Stomach (tissue), 8 donors: ENCODE measurements at regions not wholly inside any gene's neighbourhood (a gene's known extent, or its start where the extent isn't known, plus 50 kb on each side); places are given as distances from the start of the nearest gene placed in this dataset.

Experiments
- DNase-seq, 2 donors: peaks; one replicate each; pipeline versions ENCODE4 v3.0.0 to v3.0.0-alpha.2; 2013 to 2019
- H3K27ac ChIP-seq, 5 donors: fragments of 200-600 bp in 4 of 5; sonication (generic) in 4 of 5; one replicate each; pipeline ENCODE4 v1.5.1; 2013 to 2019; ENCODE audit warnings: mild to moderate bottlenecking in 1 of 5, moderate library complexity in 1 of 5
- H3K27me3 ChIP-seq, 3 donors: fragments of 200-600 bp; sonication (generic); one replicate each; pipeline ENCODE4 v1.5.1; 2017 to 2019; ENCODE audit warnings: mixed run types in 1 of 3
- H3K36me3 ChIP-seq, 4 donors: fragments of 200-600 bp; sonication (generic); 1 replicate in 3 of 4; 2 replicates in 1 of 4; pipeline ENCODE4 v1.5.1; 2016 to 2019
- H3K4me1 ChIP-seq, 4 donors: fragments of 200-600 bp; sonication (generic); one replicate each; pipeline ENCODE4 v1.5.1; 2016 to 2019
- H3K4me3 ChIP-seq, 4 donors: fragments of 200-600 bp; sonication (generic) in 3 of 4; one replicate each; pipeline ENCODE4 v1.5.1; 2016 to 2019; ENCODE audit warnings: mild to moderate bottlenecking in 1 of 4
- H3K9me3 ChIP-seq, 4 donors: fragments of 200-600 bp; sonication (generic); one replicate each; pipeline ENCODE4 v1.5.1; 2016 to 2019
- EP300 ChIP-seq: sonication (generic); formaldehyde crosslinking; IDR thresholded peaks from one replicate; pipeline ENCODE4 v1.6.1; 2017; ENCODE audit warnings: antibody characterized with exemption
- POLR2A ChIP-seq, 4 donors: fragments of 450-650 bp; IDR thresholded peaks; one replicate each; pipeline ENCODE4 v1.6.1; 2016; ENCODE audit warnings: antibody characterized with exemption in 4 of 4, control low read depth in 2 of 4, mild to moderate bottlenecking in 1 of 4, moderate library complexity in 1 of 4
- POLR2AphosphoS5 ChIP-seq, 3 donors: sonication (generic); formaldehyde crosslinking; IDR thresholded peaks; one replicate each; pipeline ENCODE4 v1.6.1; 2016; ENCODE audit warnings: antibody characterized with exemption in 3 of 3
- WGBS, 5 donors: extraction: QIAGEN DNeasy Blood & Tissue Kit in 3 of 5; methylation state at CpG; one replicate each; pipeline versions ENCODE4 v1.1.5 to v1.1.7; 2013 to 2018; 5-methylcytosine and 5-hydroxymethylcytosine counted together
- intact Hi-C: fragments of 100-400 bp; cut with DNase I; formaldehyde crosslinking; loops from one replicate; pipeline ENCODE4 v1.15.1; 2023; ENCODE audit warnings: low total_unique reads
- TF ChIP-seq, protein P1 (sequence below), 7 experiments: fragments of 450-650 bp in 4 of 7; fragments of 200-600 bp in 3 of 7; sonication (generic) in 3 of 7; IDR thresholded peaks; one replicate each; pipeline ENCODE4 v1.5.1; 2016 to 2019; ENCODE audit warnings: antibody characterized with exemption in 7 of 7, control low read depth in 2 of 7, mild to moderate bottlenecking in 1 of 7
- donor health status: healthy with polysubstance abuse.
- donor health status: Bipolar disorder and iron deficiency.
- donor health status: healthy.

- WGBS, 5 donors, result 53 to 60% (median 53%) methylated on average over 5 of the region's 5 CpGs
- DNase-seq, result no peak
- no peaks in the 10 kb centered on the region for H3K36me3 ChIP-seq
- intact Hi-C loops, result no loop called here
- no peak overlapping the region for H3K4me3 ChIP-seq
- TF ChIP-seq POLR2AphosphoS5 (IDR thresholded peaks at IDR 0.05), result no peak
- TF ChIP-seq EP300, result no peak
- TF ChIP-seq, protein P1, sequence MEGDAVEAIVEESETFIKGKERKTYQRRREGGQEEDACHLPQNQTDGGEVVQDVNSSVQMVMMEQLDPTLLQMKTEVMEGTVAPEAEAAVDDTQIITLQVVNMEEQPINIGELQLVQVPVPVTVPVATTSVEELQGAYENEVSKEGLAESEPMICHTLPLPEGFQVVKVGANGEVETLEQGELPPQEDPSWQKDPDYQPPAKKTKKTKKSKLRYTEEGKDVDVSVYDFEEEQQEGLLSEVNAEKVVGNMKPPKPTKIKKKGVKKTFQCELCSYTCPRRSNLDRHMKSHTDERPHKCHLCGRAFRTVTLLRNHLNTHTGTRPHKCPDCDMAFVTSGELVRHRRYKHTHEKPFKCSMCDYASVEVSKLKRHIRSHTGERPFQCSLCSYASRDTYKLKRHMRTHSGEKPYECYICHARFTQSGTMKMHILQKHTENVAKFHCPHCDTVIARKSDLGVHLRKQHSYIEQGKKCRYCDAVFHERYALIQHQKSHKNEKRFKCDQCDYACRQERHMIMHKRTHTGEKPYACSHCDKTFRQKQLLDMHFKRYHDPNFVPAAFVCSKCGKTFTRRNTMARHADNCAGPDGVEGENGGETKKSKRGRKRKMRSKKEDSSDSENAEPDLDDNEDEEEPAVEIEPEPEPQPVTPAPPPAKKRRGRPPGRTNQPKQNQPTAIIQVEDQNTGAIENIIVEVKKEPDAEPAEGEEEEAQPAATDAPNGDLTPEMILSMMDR (IDR thresholded peaks at IDR 0.05), result no peak
- no peak for TF ChIP-seq POLR2A (IDR thresholded peaks at IDR 0.05)
- H3K4me1 ChIP-seq, result peaks cover 6 to 34% (median 20%) of the 10 kb centered on the region in 4 donors
- peak overlapping the region in 2 of 5 donors; percentile 28 to 66 for H3K27ac ChIP-seq
- H3K27me3 ChIP-seq, result no peaks in the 10 kb centered on the region
- H3K9me3 ChIP-seq, result no peaks in the 10 kb centered on the region
Observed at GRCh38 chr3:150248116-150248887, 159.8 kb upstream of the TSC22D2 start.

GRCh38 chr3:150247441-150247840 lies 160.7 kb upstream of the TSC22D2 start:
- WGBS, 5 donors, result 91 to 93% (median 92%) methylated on average over 6 of the region's 6 CpGs
- no peak for DNase-seq
- intact Hi-C loops, result no loop called here
- H3K27me3 ChIP-seq, result no peaks in the 10 kb centered on the region
- no peaks in the 10 kb centered on the region for H3K36me3 ChIP-seq
- H3K4me1 ChIP-seq, result peaks cover 6 to 25% (median 14%) of the 10 kb centered on the region in 4 donors
- H3K9me3 ChIP-seq, result no peaks in the 10 kb centered on the region
- no peak overlapping the region for H3K27ac ChIP-seq
- H3K4me3 ChIP-seq, result no peak overlapping the region
- TF ChIP-seq POLR2AphosphoS5 (IDR thresholded peaks at IDR 0.05) (no peak), EP300 (no peak), POLR2A (IDR thresholded peaks at IDR 0.05) (no peak)
- TF ChIP-seq, protein P1 (IDR thresholded peaks at IDR 0.05), result no peak

DNA sequence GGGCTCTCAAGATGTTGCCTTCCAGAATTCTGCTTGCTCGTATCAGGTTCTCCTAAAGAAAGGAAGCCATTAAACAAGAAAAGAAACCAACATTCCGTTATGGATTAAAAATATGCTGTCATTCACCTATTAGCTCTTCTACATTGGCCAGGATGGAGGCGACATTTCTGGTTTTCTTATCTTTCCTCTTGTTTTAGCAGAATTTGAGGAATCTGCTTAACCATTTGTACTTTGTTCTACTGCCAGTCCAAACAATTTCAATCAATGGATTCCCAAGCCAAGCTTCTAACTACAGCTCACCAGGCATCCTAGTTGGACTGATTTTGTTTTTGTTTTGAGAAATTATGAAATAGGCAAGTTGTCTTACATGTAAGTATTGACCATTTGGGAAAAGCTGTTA lies 164.6 kb upstream of the TSC22D2 start:
- no peak for DNase-seq
- Histone ChIP-seq H3K27ac (no peak overlapping the region), H3K27me3 (no peaks in the 10 kb centered on the region), H3K4me3 (no peak overlapping the region), H3K4me1 (peaks cover under 1 to 16% (median 12%) of the 10 kb centered on the region in 4 donors), H3K9me3 (no peaks in the 10 kb centered on the region), H3K36me3 (no peaks in the 10 kb centered on the region)
- TF ChIP-seq EP300 (no peak), POLR2A (IDR thresholded peaks at IDR 0.05) (no peak), POLR2AphosphoS5 (IDR thresholded peaks at IDR 0.05) (no peak)
- TF ChIP-seq, protein P1 (IDR thresholded peaks at IDR 0.05), result no peak
- WGBS, 5 donors, result 73 to 95% (median 91%) methylated on average over 3 of the region's 3 CpGs
- intact Hi-C loops, result no loop called here

DNA sequence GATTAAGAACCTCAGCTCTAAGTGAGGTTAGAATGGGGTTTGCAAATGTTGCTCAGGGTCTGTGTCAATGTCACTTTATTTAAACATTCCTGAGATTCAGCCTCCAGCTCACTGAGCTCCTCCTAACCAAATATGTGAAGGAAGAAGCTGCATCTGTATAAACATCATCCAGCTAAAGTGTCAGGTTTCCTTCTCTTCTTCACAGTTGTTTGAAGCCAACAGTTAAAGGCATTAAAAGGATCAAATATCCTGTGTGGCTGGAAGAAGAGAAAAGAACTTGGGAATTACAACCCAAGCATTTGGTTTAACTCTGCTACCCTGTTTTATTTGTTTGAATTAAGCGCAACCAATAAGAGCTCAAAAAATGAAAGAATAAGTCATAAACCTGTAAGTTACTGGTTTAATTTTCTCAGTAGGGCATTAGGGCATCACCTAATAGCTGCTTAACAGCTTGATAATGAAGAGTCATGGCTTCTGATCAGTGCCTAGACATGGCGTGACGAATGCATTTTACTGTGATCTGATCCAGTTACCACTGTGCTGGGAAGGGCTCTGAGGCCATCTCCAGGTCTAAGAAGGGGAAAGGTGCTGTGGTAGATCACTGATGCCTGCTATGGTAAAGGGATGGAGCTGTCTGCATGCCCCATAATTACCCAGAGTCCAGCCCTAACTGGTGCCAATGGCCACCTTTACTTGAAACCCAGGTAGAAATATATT lies 165.7 kb upstream of the TSC22D2 start:
- WGBS, 5 donors, result 80 to 94% (median 88%) methylated on average over 3 of the region's 3 CpGs
- no peak for DNase-seq
- intact Hi-C loops, result no loop called here

More for the DNA sequence above, 165.7 kb upstream of the TSC22D2 start:
- no peak overlapping the region for H3K4me3 ChIP-seq
- H3K4me1 ChIP-seq, result peaks cover 11 to 26% (median 21%) of the 10 kb centered on the region in 4 donors
- TF ChIP-seq POLR2AphosphoS5 (IDR thresholded peaks at IDR 0.05) (no peak), POLR2A (IDR thresholded peaks at IDR 0.05) (no peak), EP300 (no peak)
- TF ChIP-seq, protein P1 (IDR thresholded peaks at IDR 0.05), result no peak
- no peaks in the 10 kb centered on the region for H3K27me3 ChIP-seq
- no peaks in the 10 kb centered on the region for H3K36me3 ChIP-seq
- no peak overlapping the region for H3K27ac ChIP-seq
- no peaks in the 10 kb centered on the region for H3K9me3 ChIP-seq
